Sigmoid colon (tissue), 6 donors: ENCODE measurements at regions not wholly inside any gene's neighbourhood (a gene's known extent, or its start where the extent isn't known, plus 50 kb on each side); places are given as distances from the start of the nearest gene placed in this dataset.

Experiments used
- DNase-seq: peaks from one replicate; pipeline ENCODE4 v3.0.0-alpha.2; 2019
- H3K27ac ChIP-seq, 4 donors: fragments of 200-600 bp; sonication (generic); one replicate each; pipeline ENCODE4 v1.5.1; 2016 to 2019; ENCODE audit warnings: mild to moderate bottlenecking in 1 of 4
- H3K27me3 ChIP-seq, 3 donors: fragments of 200-600 bp; sonication (generic); one replicate each; pipeline ENCODE4 v1.5.1; 2019; ENCODE audit warnings: mild to moderate bottlenecking in 1 of 3
- H3K36me3 ChIP-seq, 4 donors: fragments of 200-600 bp; sonication (generic); one replicate each; pipeline ENCODE4 v1.5.1; 2016 to 2019
- H3K4me1 ChIP-seq, 4 donors: fragments of 200-600 bp; sonication (generic); one replicate each; pipeline ENCODE4 v1.5.1; 2017 to 2019
- H3K4me3 ChIP-seq, 4 donors: fragments of 200-600 bp; sonication (generic); one replicate each; pipeline ENCODE4 v1.5.1; 2017 to 2019; ENCODE audit warnings: mild to moderate bottlenecking in 2 of 4, moderate library complexity in 1 of 4
- H3K9me3 ChIP-seq, 4 donors: fragments of 200-600 bp in 3 of 4; sonication (generic) in 3 of 4; one replicate each; pipeline versions ENCODE4 v1.5.1 to v1.6.1; 2013 to 2019
- EP300 ChIP-seq, 4 donors: sonication (generic); formaldehyde crosslinking; IDR thresholded peaks; one replicate each; pipeline ENCODE4 v1.6.1; 2017; ENCODE audit warnings: antibody characterized with exemption in 4 of 4
- POLR2A ChIP-seq, 2 donors: fragments of 450-650 bp; IDR thresholded peaks; one replicate each; pipeline ENCODE4 v1.6.1; 2016; ENCODE audit warnings: antibody characterized with exemption in 2 of 2, mild to moderate bottlenecking in 2 of 2, moderate library complexity in 2 of 2
- POLR2AphosphoS5 ChIP-seq, 4 donors: sonication (generic); formaldehyde crosslinking; IDR thresholded peaks; one replicate each; pipeline ENCODE4 v1.6.1; 2017; ENCODE audit warnings: antibody characterized with exemption in 4 of 4
- WGBS, 2 donors: extraction: QIAGEN DNeasy Blood & Tissue Kit; methylation state at CpG; one replicate each; pipeline ENCODE4 v1.1.7; 2013; 5-methylcytosine and 5-hydroxymethylcytosine counted together
- intact Hi-C: fragments of 100-400 bp; cut with DNase I; formaldehyde crosslinking; loops from one replicate; pipeline ENCODE4 v1.15.1; 2023
- TF ChIP-seq, protein P1 (sequence below), 4 experiments: fragments of 450-650 bp in 3 of 4; fragments of 200-600 bp in 1 of 4; IDR thresholded peaks; one replicate each; pipeline ENCODE4 v1.5.1; 2016 to 2019; ENCODE audit warnings: antibody characterized with exemption in 4 of 4, mild to moderate bottlenecking in 3 of 4, moderate library complexity in 2 of 4
- donor health status: healthy with polysubstance abuse.
- donor health status: healthy.

DNA sequence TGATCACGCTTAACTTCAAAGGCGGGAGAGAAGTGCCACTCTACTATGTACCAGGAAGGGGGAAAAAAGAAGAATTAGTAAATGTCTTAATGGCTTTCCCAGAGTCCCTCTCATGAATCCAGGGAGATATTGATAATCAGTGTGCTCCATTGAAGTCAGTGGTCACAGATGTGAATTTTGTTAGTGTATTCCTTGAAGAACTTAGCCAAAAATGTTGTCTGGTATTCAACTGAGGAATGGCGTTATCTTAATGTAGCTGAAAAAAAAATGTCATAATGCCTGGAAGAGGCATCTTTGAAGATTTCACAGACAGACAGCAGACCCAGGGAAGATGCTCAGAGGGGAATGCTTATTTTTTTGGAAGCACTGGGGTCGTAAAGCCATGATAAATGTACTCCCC lies 250.4 kb downstream of the WDR11 start:
- H3K4me3 ChIP-seq, result no peak overlapping the region
- intact Hi-C loops, result no loop called here
- no peak for TF ChIP-seq POLR2A (IDR thresholded peaks at IDR 0.05)
- no peak for TF ChIP-seq POLR2AphosphoS5 (IDR thresholded peaks at IDR 0.05)
- TF ChIP-seq, protein P1, sequence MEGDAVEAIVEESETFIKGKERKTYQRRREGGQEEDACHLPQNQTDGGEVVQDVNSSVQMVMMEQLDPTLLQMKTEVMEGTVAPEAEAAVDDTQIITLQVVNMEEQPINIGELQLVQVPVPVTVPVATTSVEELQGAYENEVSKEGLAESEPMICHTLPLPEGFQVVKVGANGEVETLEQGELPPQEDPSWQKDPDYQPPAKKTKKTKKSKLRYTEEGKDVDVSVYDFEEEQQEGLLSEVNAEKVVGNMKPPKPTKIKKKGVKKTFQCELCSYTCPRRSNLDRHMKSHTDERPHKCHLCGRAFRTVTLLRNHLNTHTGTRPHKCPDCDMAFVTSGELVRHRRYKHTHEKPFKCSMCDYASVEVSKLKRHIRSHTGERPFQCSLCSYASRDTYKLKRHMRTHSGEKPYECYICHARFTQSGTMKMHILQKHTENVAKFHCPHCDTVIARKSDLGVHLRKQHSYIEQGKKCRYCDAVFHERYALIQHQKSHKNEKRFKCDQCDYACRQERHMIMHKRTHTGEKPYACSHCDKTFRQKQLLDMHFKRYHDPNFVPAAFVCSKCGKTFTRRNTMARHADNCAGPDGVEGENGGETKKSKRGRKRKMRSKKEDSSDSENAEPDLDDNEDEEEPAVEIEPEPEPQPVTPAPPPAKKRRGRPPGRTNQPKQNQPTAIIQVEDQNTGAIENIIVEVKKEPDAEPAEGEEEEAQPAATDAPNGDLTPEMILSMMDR (IDR thresholded peaks at IDR 0.05), result no peak
- TF ChIP-seq EP300 (IDR thresholded peaks at IDR 0.05), result no peak
- no peak for DNase-seq
- H3K36me3 ChIP-seq, result no peaks in the 10 kb centered on the region
- peaks cover 0 to 8% (median 0%) of the 10 kb centered on the region in 4 donors for H3K4me1 ChIP-seq
- H3K9me3 ChIP-seq, result no peaks in the 10 kb centered on the region
- H3K27me3 ChIP-seq, result no peaks in the 10 kb centered on the region
- 87 to 95% methylated on average over 4 of the region's 4 CpGs for WGBS, 2 donors
- H3K27ac ChIP-seq, result no peak overlapping the region

DNA sequence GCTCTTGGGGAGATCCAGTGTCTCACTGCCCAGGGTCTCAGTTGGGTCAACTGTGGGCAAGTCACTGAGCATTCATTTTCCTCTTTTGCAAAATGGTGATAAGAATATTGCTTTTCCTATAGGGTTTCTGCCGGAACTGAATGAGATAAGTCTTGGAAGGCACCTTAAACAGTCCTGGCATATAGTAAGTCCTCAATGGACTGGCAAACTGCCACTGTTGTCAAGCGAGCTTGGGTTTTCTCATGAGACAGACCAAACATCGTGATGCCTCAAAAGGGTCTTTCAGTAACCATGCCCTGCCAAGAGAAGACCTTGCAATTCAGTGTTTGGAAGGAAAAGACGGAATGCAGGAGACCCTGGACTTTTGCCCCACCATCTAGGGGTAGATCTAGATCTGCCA lies 251.5 kb downstream of the WDR11 start:
- Histone ChIP-seq H3K4me1 (peaks cover 0 to 8% (median 0%) of the 10 kb centered on the region in 4 donors), H3K9me3 (no peaks in the 10 kb centered on the region), H3K4me3 (no peak overlapping the region), H3K36me3 (no peaks in the 10 kb centered on the region), H3K27me3 (no peaks in the 10 kb centered on the region), H3K27ac (no peak overlapping the region)
- WGBS, 2 donors, result 82 to 93% methylated on average over 4 of the region's 4 CpGs
- intact Hi-C loops, result no loop called here
- TF ChIP-seq, protein P1 (IDR thresholded peaks at IDR 0.05), result no peak
- no peak for TF ChIP-seq POLR2AphosphoS5 (IDR thresholded peaks at IDR 0.05)
- TF ChIP-seq POLR2A (IDR thresholded peaks at IDR 0.05), result no peak
- no peak for TF ChIP-seq EP300 (IDR thresholded peaks at IDR 0.05)
- no peak for DNase-seq

DNA sequence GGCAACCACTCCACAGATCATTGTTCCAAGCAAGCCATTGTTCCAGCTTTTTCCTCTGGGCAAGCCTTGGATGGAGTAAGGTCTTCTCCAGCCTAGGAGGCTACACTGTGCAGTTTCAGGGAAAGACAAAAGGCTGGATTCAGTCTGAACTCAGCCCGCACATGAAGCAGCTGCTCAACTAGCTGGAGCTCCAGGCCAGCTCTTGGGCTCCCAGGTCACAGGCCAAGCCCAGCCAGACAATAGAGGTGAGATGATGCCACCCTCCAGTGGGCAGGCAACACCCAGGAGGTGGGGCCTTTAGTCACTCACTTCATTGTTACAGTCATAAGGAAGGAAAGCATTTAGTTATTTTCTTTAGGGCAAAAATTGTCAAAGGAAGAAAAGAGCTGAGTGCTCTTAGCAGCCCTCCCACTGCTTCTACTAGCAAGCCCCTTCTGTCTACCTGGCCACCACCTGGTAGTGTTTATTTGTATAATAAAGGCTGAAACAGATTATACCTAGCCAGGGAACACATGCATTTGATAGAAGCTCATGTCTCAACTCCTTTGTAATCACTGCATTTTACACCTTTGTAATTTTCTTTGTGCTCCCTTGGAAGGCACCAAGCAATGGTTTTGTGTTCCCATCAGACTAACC lies 253.4 kb downstream of the WDR11 start:
- Histone ChIP-seq H3K4me3 (no peak overlapping the region), H3K27me3 (no peaks in the 10 kb centered on the region), H3K9me3 (no peaks in the 10 kb centered on the region), H3K36me3 (no peaks in the 10 kb centered on the region), H3K4me1 (no peaks in the 10 kb centered on the region), H3K27ac (no peak overlapping the region)
- 86 to 94% methylated on average over 1 of the region's 1 CpG for WGBS, 2 donors
- intact Hi-C loops, result no loop called here
- no peak for DNase-seq
- no peak for TF ChIP-seq EP300 (IDR thresholded peaks at IDR 0.05)
- TF ChIP-seq POLR2AphosphoS5 (IDR thresholded peaks at IDR 0.05), result no peak
- TF ChIP-seq POLR2A (IDR thresholded peaks at IDR 0.05), result no peak
- TF ChIP-seq, protein P1 (IDR thresholded peaks at IDR 0.05), result no peak

DNA sequence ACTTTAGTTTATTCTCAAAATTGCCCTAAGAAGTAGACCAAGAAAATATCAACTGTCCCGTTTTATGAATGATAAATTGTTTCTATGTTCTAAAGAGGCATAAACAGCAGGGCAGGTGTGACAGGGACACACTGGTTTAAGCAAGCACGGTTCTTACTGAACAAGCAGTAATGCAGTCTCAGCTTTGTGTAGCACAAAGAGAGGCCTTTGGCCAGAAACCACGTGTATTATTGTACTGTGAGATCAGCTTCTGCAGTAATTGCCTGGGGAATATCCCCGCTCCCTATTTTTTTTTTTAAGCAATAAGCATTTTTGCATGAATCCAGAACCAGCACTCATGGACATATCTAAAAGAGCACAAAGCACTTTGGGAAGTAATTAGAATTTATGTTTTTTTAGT lies 255.4 kb downstream of the WDR11 start:
- Histone ChIP-seq H3K9me3 (no peaks in the 10 kb centered on the region), H3K4me1 (no peaks in the 10 kb centered on the region), H3K36me3 (no peaks in the 10 kb centered on the region), H3K27ac (no peak overlapping the region), H3K27me3 (no peaks in the 10 kb centered on the region), H3K4me3 (no peak overlapping the region)
- intact Hi-C loops, result no loop called here
- TF ChIP-seq EP300 (IDR thresholded peaks at IDR 0.05), result no peak
- no peak for DNase-seq
- 48 to 73% methylated on average over 4 of the region's 4 CpGs for WGBS, 2 donors

DNA sequence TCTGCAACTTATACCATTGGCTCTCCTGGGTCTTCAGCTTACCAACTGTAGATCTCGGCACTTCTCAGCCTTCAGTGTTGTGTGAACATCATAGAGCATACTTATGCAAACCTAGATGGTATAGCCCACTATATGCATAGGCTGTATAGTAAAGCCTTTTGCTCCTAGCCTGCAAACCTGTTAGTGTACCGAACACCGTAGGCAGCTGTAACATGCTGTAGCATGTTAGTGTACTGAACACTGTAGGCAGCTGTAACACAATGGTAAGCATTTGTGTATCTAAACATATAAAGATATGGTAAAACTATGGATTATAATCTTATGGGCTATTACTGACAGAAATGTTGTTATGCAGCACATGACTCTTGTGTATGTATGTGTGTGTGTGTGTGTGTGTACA lies 256.9 kb downstream of the WDR11 start:
- WGBS, 2 donors, result 94 to 96% methylated on average over 3 of the region's 3 CpGs
- Histone ChIP-seq H3K27ac (no peak overlapping the region), H3K27me3 (no peaks in the 10 kb centered on the region), H3K4me1 (peaks cover 0 to 3% (median 0%) of the 10 kb centered on the region in 4 donors), H3K4me3 (no peak overlapping the region), H3K9me3 (no peaks in the 10 kb centered on the region), H3K36me3 (no peaks in the 10 kb centered on the region)
- TF ChIP-seq POLR2A (IDR thresholded peaks at IDR 0.05), result no peak
- TF ChIP-seq, protein P1 (IDR thresholded peaks at IDR 0.05), result no peak
- intact Hi-C loops, result no loop called here
- no peak for DNase-seq
